ENCODE measurements at regions not wholly inside any gene's neighbourhood (a gene's known extent, or its start where the extent isn't known, plus 50 kb on each side); places are given as distances from the start of the nearest gene placed in this dataset.

DNA sequence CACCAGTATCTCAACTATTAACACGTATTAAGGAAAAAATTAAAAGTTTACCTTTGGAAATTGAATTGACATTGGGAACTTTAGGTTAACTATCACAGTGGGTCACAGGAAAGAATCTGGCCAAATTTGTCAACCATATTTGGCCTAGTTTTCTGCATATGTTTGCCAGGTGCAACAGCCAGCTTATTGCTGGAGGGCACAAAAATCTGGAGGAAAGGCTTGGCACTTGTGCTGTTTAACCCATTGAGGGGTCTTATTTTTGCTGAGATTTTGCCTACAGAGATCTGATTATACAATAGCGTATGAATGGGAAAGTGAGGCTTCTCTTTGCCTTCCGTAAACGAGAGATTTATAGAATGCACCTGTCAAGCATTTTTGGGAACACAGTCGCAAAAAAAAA, 190.4 kb downstream of the PRL start:
- no peak for DNase-seq (ENCODE audit: extremely low read depth, insufficient read length)
- TF ChIP-seq, protein P1, sequence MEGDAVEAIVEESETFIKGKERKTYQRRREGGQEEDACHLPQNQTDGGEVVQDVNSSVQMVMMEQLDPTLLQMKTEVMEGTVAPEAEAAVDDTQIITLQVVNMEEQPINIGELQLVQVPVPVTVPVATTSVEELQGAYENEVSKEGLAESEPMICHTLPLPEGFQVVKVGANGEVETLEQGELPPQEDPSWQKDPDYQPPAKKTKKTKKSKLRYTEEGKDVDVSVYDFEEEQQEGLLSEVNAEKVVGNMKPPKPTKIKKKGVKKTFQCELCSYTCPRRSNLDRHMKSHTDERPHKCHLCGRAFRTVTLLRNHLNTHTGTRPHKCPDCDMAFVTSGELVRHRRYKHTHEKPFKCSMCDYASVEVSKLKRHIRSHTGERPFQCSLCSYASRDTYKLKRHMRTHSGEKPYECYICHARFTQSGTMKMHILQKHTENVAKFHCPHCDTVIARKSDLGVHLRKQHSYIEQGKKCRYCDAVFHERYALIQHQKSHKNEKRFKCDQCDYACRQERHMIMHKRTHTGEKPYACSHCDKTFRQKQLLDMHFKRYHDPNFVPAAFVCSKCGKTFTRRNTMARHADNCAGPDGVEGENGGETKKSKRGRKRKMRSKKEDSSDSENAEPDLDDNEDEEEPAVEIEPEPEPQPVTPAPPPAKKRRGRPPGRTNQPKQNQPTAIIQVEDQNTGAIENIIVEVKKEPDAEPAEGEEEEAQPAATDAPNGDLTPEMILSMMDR (IDR thresholded peaks at IDR 0.05; ENCODE audit: insufficient read depth, low read length, poor library complexity, severe bottlenecking): no peak
- H3K36me3 ChIP-seq (ENCODE audit: control insufficient read depth, insufficient read depth, low read length): no peaks in the 10 kb centered on the region
- no peaks in the 10 kb centered on the region for H3K27me3 ChIP-seq (replicated peaks; ENCODE audit: control insufficient read depth, insufficient read depth, low read length)
- no peak overlapping the region for H3K4me3 ChIP-seq (replicated peaks; ENCODE audit: low read depth, low read length)

DNA sequence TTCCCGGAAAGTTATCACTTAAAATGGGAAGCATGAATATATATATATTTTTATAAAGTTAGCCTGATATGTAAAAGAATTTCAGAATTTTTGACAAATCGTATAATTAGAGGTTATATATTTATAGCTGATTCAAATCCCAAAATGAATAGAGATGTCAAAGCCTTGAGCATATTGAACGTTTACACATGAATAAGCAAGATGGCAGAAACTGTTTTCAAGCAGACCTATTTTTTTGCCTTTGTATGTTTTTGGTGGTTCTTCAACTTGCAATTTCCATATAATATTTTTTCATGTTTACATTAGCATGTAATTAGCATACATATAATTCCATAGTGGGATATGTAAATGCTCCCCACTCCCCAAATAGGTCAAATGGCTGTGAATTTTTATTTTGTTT, 189.9 kb downstream of the PRL start:
- no peak for DNase-seq (ENCODE audit: extremely low read depth, insufficient read length)
- no peaks in the 10 kb centered on the region for H3K27me3 ChIP-seq (replicated peaks; ENCODE audit: control insufficient read depth, insufficient read depth, low read length)
- no peak overlapping the region for H3K4me3 ChIP-seq (replicated peaks; ENCODE audit: low read depth, low read length)
- H3K36me3 ChIP-seq (ENCODE audit: control insufficient read depth, insufficient read depth, low read length): no peaks in the 10 kb centered on the region
- TF ChIP-seq, protein P1 (IDR thresholded peaks at IDR 0.05; ENCODE audit: insufficient read depth, low read length, poor library complexity, severe bottlenecking): no peak

DNA sequence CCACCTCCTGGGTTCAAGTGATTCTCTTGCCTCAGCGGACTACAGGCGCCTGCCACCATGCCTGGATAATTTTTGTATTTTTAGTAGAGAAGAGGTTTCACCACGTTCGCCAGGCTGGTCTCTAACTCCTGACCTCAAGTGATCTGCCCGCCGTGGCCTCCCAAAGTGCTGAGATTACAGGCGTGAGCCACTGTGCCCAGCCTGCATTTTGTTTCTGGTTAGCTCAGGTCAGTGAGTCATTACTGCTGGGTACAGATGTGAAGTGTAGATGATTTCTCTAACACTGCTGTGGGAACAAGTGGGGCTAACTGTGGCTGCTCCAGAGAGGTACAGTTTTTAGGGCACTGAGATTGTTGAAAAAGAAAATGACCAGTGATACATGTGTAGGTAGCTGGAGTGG, 188.6 kb downstream of the PRL start:
- no peak for DNase-seq (ENCODE audit: extremely low read depth, insufficient read length)
- H3K27me3 ChIP-seq (replicated peaks; ENCODE audit: control insufficient read depth, insufficient read depth, low read length): no peaks in the 10 kb centered on the region
- no peaks in the 10 kb centered on the region for H3K36me3 ChIP-seq (ENCODE audit: control insufficient read depth, insufficient read depth, low read length)

DNA sequence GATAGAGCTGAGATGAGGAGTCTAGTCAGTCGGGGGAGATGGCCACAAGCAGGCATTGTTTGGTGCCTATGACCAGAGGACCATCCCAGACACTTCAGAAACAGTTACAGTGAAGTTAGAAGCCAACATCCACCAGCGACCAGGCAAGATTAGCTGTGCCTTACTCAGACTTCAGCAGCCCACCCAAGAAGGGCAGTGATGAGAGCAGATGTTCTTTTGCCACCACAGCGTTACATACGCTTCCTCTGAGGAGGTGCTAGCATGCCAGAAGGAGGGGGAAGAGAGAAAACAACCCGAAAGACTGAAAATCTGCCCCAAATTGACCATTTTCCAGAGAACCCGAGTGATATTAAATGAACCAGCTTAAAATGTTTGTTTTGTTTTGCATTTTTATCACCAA, 186.8 kb downstream of the PRL start:
- DNase-seq (ENCODE audit: extremely low read depth, insufficient read length): no peak
- H3K36me3 ChIP-seq (ENCODE audit: control insufficient read depth, insufficient read depth, low read length): no peaks in the 10 kb centered on the region
- TF ChIP-seq, protein P1 (IDR thresholded peaks at IDR 0.05; ENCODE audit: insufficient read depth, low read length, poor library complexity, severe bottlenecking): no peak
- H3K4me3 ChIP-seq (replicated peaks; ENCODE audit: low read depth, low read length): no peak overlapping the region
- no peaks in the 10 kb centered on the region for H3K27me3 ChIP-seq (replicated peaks; ENCODE audit: control insufficient read depth, insufficient read depth, low read length)

More for the DNA sequence above, 188.6 kb downstream of the PRL start:
- H3K4me3 ChIP-seq (replicated peaks; ENCODE audit: low read depth, low read length): no peak overlapping the region
- TF ChIP-seq, protein P1 (IDR thresholded peaks at IDR 0.05; ENCODE audit: insufficient read depth, low read length, poor library complexity, severe bottlenecking): no peak

DNA sequence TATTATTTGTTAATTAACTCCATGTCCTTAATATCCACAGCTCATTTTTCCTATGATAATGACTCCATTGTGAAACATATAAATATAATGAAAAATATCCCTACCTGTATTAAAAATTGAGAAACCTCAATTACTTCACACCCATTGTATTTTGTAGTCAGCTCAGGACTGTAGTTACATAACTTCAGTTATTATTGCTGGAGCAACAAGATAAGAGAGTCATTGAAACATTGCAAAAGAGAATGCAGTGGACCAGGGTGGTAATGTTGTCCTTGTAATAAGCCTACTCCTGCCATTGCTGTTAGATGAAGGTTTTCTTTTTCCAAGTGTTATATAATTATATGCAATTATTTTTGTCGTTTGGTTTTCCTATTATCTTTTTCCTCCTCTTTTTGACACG, 184.4 kb downstream of the PRL start:
- no peak overlapping the region for H3K4me3 ChIP-seq (replicated peaks; ENCODE audit: low read depth, low read length)
- TF ChIP-seq, protein P1 (IDR thresholded peaks at IDR 0.05; ENCODE audit: insufficient read depth, low read length, poor library complexity, severe bottlenecking): no peak
- no peak for DNase-seq (ENCODE audit: extremely low read depth, insufficient read length)
- H3K36me3 ChIP-seq (ENCODE audit: control insufficient read depth, insufficient read depth, low read length): no peaks in the 10 kb centered on the region
- no peaks in the 10 kb centered on the region for H3K27me3 ChIP-seq (replicated peaks; ENCODE audit: control insufficient read depth, insufficient read depth, low read length)

All from GM06990 (cell line).